NB4 (cell line): ENCODE measurements at regions not wholly inside any gene's neighbourhood (a gene's known extent, or its start where the extent isn't known, plus 50 kb on each side); places are given as distances from the start of the nearest gene placed in this dataset.
"Not testable (repeated sequence)": the region's sequence is repeated elsewhere in the genome, so short reads cannot be mapped to it uniquely, and the experiment has no call there.

ENCODE experiments used
- DNase-seq: peaks from one replicate; pipeline ENCODE4 v3.0.0; 2010; ENCODE audit warnings: low read depth
- H3K4me3 ChIP-seq: one replicate; pipeline ENCODE4 v1.5.1; 2011; ENCODE audit warnings: mild to moderate bottlenecking, low read depth, low read length, moderate library complexity
- CTCF ChIP-seq: IDR thresholded peaks from one replicate; pipeline ENCODE4 v1.5.1; 2012; ENCODE audit warnings: low read depth, low read length
- MAX ChIP-seq: IDR thresholded peaks from 2 replicates; pipeline ENCODE4 v1.6.1; 2011; ENCODE audit warnings: low read depth, low read length
- MYC ChIP-seq: IDR thresholded peaks from 2 replicates; pipeline ENCODE4 v1.6.1; 2011; ENCODE audit warnings: low read depth, low read length
- POLR2A ChIP-seq: IDR thresholded peaks from 2 replicates; pipeline ENCODE4 v1.6.1; 2011; ENCODE audit warnings: mild to moderate bottlenecking; ENCODE audit not compliant: insufficient read length; ENCODE audit errors: extremely low read depth

- TF ChIP-seq MYC = no peak
- no peak for TF ChIP-seq CTCF
- no peak for TF ChIP-seq POLR2A
- TF ChIP-seq MAX = no peak
These were observed 462.7 kb upstream of the ZNF507 start for GRCh38 chr19:31882709-31883108.

GRCh38 chr19:31883296-31883990, 462.0 kb upstream of the ZNF507 start:
- TF ChIP-seq MYC (no peak), CTCF (no peak), MAX (no peak), POLR2A (no peak)
- DNase-seq = no peak
- H3K4me3 ChIP-seq = no peak overlapping the region

More at GRCh38 chr19:31882709-31883108, 462.7 kb upstream of the ZNF507 start:
- H3K4me3 ChIP-seq = no peak overlapping the region
- DNase-seq = no peak

GRCh38 chr19:31885280-31885853, 460.0 kb upstream of the ZNF507 start:
- no peak for DNase-seq
- TF ChIP-seq POLR2A = no peak
- no peak for TF ChIP-seq CTCF
- TF ChIP-seq MAX = no peak
- no peak for TF ChIP-seq MYC
- no peak overlapping the region for H3K4me3 ChIP-seq

- no peak for TF ChIP-seq MYC
- no peak for TF ChIP-seq CTCF
- no peak for TF ChIP-seq POLR2A
- TF ChIP-seq MAX = no peak
- H3K4me3 ChIP-seq = no peak overlapping the region
- no peak for DNase-seq
These were observed 455.2 kb upstream of the ZNF507 start for GRCh38 chr19:31890230-31890629.

GRCh38 chr19:31892060-31892459, 453.4 kb upstream of the ZNF507 start:
- no peak overlapping the region for H3K4me3 ChIP-seq
- TF ChIP-seq MAX (no peak), MYC (no peak), CTCF (no peak), POLR2A (no peak)
- no peak for DNase-seq

GRCh38 chr19:31893491-31893890, 451.9 kb upstream of the ZNF507 start:
- DNase-seq, H3K4me3 ChIP-seq: not testable (repeated sequence)
